Panc1 (cell line): ENCODE measurements at regions not wholly inside any gene's neighbourhood (a gene's known extent, or its start where the extent isn't known, plus 50 kb on each side); places are given as distances from the start of the nearest gene placed in this dataset.

Experiments
- ATAC-seq: fragments of 200-7000 bp; cut with Tn5 transposase; 2 replicates; pipeline ENCODE4 v1.9.1; 2020; ENCODE audit warnings: mild to moderate bottlenecking, moderate library complexity
- BruUV-seq: library from RNA; stranded (reverse); fragments of 400-500 nt; replicated peaks from 2 replicates; lab custom pipeline; 2021; lab: Mats Ljungman, UMichigan
- CTCF ChIA-PET: fragments of 300-600 bp; sonication (Branson Sonifier 250); formaldehyde crosslinking; loops from one replicate; lab custom pipeline; 2022; ENCODE audit warnings: antibody characterized with exemption; lab: Charles Lee
- POLR2A ChIA-PET: fragments of 300-600 bp; sonication (Branson Sonifier 250); formaldehyde crosslinking; loops from one replicate; lab custom pipeline; 2022; ENCODE audit warnings: antibody characterized with exemption; lab: Charles Lee
- DNase-seq: peaks from one replicate; pipeline ENCODE4 v3.0.0-alpha.2; 2010; ENCODE audit warnings: low read depth, low spot score
- H3K27ac ChIP-seq: 2 replicates; pipeline ENCODE4 v1.5.1; 2011; ENCODE audit warnings: mild to moderate bottlenecking, low read length, inconsistent platforms
- H3K27me3 ChIP-seq: fragments of 200-500 bp; sonication (Bioruptor generic); 2 replicates; pipeline ENCODE4 v1.6.0; 2014; ENCODE audit warnings: low read length, inconsistent platforms; ENCODE audit not compliant: control insufficient read depth, insufficient read depth
- H3K36me3 ChIP-seq: fragments of 200-500 bp; sonication (Bioruptor generic); 2 replicates; pipeline ENCODE4 v1.5.1; 2014; ENCODE audit warnings: inconsistent platforms, mild to moderate bottlenecking, low read length, moderate library complexity; ENCODE audit not compliant: control insufficient read depth, insufficient read depth
- H3K4me1 ChIP-seq: 2 replicates; pipeline ENCODE4 v1.5.1; 2011; ENCODE audit warnings: inconsistent platforms, mild to moderate bottlenecking, low read length, moderate library complexity; ENCODE audit not compliant: control insufficient read depth, insufficient read depth
- H3K4me3 ChIP-seq, 2 experiments: 2 replicates each; pipeline ENCODE4 v1.5.1; 2011 to 2012; ENCODE audit warnings: low read depth in 2 of 2, low read length in 2 of 2, mild to moderate bottlenecking in 2 of 2, inconsistent platforms in 1 of 2, moderate library complexity in 1 of 2
- H3K9me3 ChIP-seq: fragments of 200-500 bp; sonication (Bioruptor generic); 2 replicates; pipeline ENCODE4 v1.5.1; 2014; ENCODE audit warnings: low read depth, mild to moderate bottlenecking, inconsistent platforms, low read length, moderate library complexity; ENCODE audit not compliant: control insufficient read depth, insufficient read depth
- POLR2AphosphoS5 ChIP-seq: IDR thresholded peaks from 2 replicates; pipeline ENCODE4 v1.6.1; 2012; ENCODE audit warnings: mild to moderate bottlenecking, low read depth, low read length, moderate library complexity
- SIN3A ChIP-seq: IDR thresholded peaks from 2 replicates; pipeline ENCODE4 v1.6.1; 2012; ENCODE audit warnings: low read depth, mild to moderate bottlenecking, low read length, moderate library complexity, borderline replicate concordance; ENCODE audit not compliant: insufficient read depth
- TCF7L2 ChIP-seq: IDR thresholded peaks from 2 replicates; pipeline ENCODE4 v1.6.1; 2011; ENCODE audit warnings: mild to moderate bottlenecking, low read depth, low read length, inconsistent platforms
- in situ Hi-C: cut with HindIII; loops from 2 replicates; pipeline ENCODE4 v1.10.0; 2016; ENCODE audit warnings: low sequenced_read_pairs, low pct_unique_long_range_greater_than_20kb
- intact Hi-C: fragments of 100-400 bp; cut with micrococcal nuclease; formaldehyde crosslinking; loops from one replicate; pipeline ENCODE4 v1.10.0; 2022; ENCODE audit not compliant: unreplicated experiment
- TF ChIP-seq, protein P1 (sequence below): fragments of 450-650 bp; IDR thresholded peaks from 2 replicates; pipeline ENCODE4 v1.5.1; 2017; ENCODE audit warnings: mild to moderate bottlenecking
- TF ChIP-seq, protein P2 (sequence below), 2 experiments: IDR thresholded peaks; 2 replicates each; pipeline ENCODE4 v1.6.1; 2011 to 2012; ENCODE audit warnings: low read depth in 2 of 2, control low read depth in 1 of 2, low read length in 1 of 2, mild to moderate bottlenecking in 1 of 2, moderate library complexity in 1 of 2; ENCODE audit not compliant: insufficient read depth in 1 of 2

DNA sequence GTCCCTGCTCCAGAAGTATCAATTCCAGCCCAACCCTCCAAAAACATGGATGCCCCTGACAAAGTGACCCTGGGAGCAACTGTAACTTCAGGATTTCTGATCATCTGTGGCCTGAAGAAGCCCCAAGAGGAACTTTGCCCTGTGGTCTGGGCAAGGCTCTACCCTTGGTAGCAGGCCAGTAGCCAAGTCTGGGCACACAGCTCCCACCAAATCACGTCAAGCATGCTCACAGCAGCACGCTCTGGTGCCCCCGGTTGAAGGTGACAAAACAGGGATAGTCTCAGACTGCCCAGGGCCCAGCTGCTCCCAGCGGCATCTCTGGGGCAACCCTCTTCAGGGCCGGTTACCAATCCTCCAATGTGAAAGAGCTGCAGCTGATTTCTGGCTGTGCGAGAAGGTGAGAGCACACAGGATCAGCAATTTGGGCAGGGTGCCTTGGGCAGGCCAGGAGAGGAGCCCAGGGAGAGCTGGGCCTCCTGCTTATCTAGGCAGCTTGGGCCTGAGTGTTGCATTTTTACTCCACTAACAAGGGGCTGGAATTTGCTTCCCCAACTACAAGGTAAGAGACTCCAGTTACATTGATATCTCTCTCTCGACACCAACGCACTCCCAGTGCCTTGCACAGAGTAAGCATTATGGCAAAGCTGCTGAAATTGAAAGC lies 418.1 kb downstream of the BCOR start:
- no peaks in the 10 kb centered on the region for H3K27me3 ChIP-seq
- in situ Hi-C loops, result no loop called here
- TF ChIP-seq TCF7L2, result no peak
- TF ChIP-seq, protein P1, sequence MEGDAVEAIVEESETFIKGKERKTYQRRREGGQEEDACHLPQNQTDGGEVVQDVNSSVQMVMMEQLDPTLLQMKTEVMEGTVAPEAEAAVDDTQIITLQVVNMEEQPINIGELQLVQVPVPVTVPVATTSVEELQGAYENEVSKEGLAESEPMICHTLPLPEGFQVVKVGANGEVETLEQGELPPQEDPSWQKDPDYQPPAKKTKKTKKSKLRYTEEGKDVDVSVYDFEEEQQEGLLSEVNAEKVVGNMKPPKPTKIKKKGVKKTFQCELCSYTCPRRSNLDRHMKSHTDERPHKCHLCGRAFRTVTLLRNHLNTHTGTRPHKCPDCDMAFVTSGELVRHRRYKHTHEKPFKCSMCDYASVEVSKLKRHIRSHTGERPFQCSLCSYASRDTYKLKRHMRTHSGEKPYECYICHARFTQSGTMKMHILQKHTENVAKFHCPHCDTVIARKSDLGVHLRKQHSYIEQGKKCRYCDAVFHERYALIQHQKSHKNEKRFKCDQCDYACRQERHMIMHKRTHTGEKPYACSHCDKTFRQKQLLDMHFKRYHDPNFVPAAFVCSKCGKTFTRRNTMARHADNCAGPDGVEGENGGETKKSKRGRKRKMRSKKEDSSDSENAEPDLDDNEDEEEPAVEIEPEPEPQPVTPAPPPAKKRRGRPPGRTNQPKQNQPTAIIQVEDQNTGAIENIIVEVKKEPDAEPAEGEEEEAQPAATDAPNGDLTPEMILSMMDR, result no peak
- TF ChIP-seq, protein P2, sequence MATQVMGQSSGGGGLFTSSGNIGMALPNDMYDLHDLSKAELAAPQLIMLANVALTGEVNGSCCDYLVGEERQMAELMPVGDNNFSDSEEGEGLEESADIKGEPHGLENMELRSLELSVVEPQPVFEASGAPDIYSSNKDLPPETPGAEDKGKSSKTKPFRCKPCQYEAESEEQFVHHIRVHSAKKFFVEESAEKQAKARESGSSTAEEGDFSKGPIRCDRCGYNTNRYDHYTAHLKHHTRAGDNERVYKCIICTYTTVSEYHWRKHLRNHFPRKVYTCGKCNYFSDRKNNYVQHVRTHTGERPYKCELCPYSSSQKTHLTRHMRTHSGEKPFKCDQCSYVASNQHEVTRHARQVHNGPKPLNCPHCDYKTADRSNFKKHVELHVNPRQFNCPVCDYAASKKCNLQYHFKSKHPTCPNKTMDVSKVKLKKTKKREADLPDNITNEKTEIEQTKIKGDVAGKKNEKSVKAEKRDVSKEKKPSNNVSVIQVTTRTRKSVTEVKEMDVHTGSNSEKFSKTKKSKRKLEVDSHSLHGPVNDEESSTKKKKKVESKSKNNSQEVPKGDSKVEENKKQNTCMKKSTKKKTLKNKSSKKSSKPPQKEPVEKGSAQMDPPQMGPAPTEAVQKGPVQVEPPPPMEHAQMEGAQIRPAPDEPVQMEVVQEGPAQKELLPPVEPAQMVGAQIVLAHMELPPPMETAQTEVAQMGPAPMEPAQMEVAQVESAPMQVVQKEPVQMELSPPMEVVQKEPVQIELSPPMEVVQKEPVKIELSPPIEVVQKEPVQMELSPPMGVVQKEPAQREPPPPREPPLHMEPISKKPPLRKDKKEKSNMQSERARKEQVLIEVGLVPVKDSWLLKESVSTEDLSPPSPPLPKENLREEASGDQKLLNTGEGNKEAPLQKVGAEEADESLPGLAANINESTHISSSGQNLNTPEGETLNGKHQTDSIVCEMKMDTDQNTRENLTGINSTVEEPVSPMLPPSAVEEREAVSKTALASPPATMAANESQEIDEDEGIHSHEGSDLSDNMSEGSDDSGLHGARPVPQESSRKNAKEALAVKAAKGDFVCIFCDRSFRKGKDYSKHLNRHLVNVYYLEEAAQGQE (IDR thresholded peaks at IDR 0.05; ENCODE audit: insufficient read depth in 1 of 2, low read depth in 2 of 2, low read length in 1 of 2), result no peak
- no peaks in the 10 kb centered on the region for H3K4me1 ChIP-seq
- H3K4me3 ChIP-seq, result no peak overlapping the region
- ChIA-PET POLR2A (no interaction called here), CTCF (no interaction called here)
- no peaks in the 10 kb centered on the region for H3K36me3 ChIP-seq
- BruUV-seq, result no TSS peak
- DNase-seq (no peak), ATAC-seq (no peak)
- intact Hi-C loops, result no loop called here
- H3K9me3 ChIP-seq, result no peaks in the 10 kb centered on the region
- no peak overlapping the region for H3K27ac ChIP-seq

DNA sequence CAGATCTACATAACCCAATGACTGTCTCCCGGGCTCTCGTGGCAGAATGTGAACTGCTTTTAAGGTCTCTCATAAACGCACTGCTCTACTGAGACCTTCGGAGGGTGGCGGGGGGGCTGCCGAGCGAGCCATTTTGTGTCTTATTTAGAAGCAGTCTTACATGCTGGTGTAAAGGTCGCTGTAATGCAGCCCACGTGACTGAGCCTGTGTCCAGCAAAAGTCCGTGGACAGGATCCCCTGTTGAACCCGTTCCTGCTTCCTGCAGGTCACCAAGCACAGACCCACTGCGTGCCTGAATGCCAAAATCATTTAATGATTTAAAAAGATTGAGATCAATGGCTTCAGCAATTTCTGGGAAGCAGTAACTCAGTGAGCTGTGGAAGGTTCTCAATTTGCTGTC lies 415.9 kb downstream of the BCOR start:
- Histone ChIP-seq H3K27me3 (no peaks in the 10 kb centered on the region), H3K9me3 (no peaks in the 10 kb centered on the region), H3K36me3 (no peaks in the 10 kb centered on the region), H3K4me3 (no peak overlapping the region), H3K4me1 (no peaks in the 10 kb centered on the region), H3K27ac (no peak overlapping the region)
- BruUV-seq, result no TSS peak
- CTCF ChIA-PET, result no interaction called here
- intact Hi-C loops, result no loop called here
- no peak for ATAC-seq
- in situ Hi-C loops, result no loop called here
- TF ChIP-seq SIN3A (no peak), TCF7L2 (no peak), POLR2AphosphoS5 (no peak)
- TF ChIP-seq, protein P2 (IDR thresholded peaks at IDR 0.05; ENCODE audit: insufficient read depth in 1 of 2, low read depth in 2 of 2, low read length in 1 of 2), result no peak
- TF ChIP-seq, protein P1, result no peak
- POLR2A ChIA-PET, result no interaction called here
- no peak for DNase-seq
